ENCODE measurements at regions not wholly inside any gene's neighbourhood (a gene's known extent, or its start where the extent isn't known, plus 50 kb on each side); places are given as distances from the start of the nearest gene placed in this dataset.

- no peak overlapping the region for H3K27ac ChIP-seq
- no peaks in the 10 kb centered on the region for H3K36me3 ChIP-seq
- TF ChIP-seq CTCF (IDR thresholded peaks at IDR 0.05) (no peak), POLR2A (IDR thresholded peaks at IDR 0.05) (no peak), EP300 (IDR thresholded peaks at IDR 0.05) (no peak)
- intact Hi-C loops (cut with DNase I), result no loop called here
- 59 to 78% (median 61%) methylated on average over 3 of the region's 3 CpGs for WGBS, 3 donors
- no peaks in the 10 kb centered on the region for H3K27me3 ChIP-seq
- no peak overlapping the region for H3K4me3 ChIP-seq
- DNase-seq, result no peak
- no peaks in the 10 kb centered on the region for H3K4me1 ChIP-seq (ENCODE audit: insufficient read depth)
- H3K9me3 ChIP-seq, result no peaks in the 10 kb centered on the region
Measured at GRCh38 chr13:90039516-90039915, 1308.0 kb upstream of the MIR17HG start.

- Histone ChIP-seq H3K27me3 (no peaks in the 10 kb centered on the region), H3K9me3 (peaks cover 0 to 3% of the 10 kb centered on the region in 2 donors), H3K36me3 (no peaks in the 10 kb centered on the region), H3K27ac (no peak overlapping the region), H3K4me3 (no peak overlapping the region), H3K4me1 (ENCODE audit: insufficient read depth) (no peaks in the 10 kb centered on the region)
- WGBS, 3 donors, result 78 to 94% (median 86%) methylated on average over 2 of the region's 2 CpGs
- intact Hi-C loops (cut with DNase I), result no loop called here
- TF ChIP-seq CTCF (IDR thresholded peaks at IDR 0.05), result no peak
- no peak for TF ChIP-seq EP300 (IDR thresholded peaks at IDR 0.05)
- TF ChIP-seq POLR2A (IDR thresholded peaks at IDR 0.05), result no peak
- DNase-seq, result no peak
Measured at GRCh38 chr13:90047600-90047999, 1299.9 kb upstream of the MIR17HG start.

DNA sequence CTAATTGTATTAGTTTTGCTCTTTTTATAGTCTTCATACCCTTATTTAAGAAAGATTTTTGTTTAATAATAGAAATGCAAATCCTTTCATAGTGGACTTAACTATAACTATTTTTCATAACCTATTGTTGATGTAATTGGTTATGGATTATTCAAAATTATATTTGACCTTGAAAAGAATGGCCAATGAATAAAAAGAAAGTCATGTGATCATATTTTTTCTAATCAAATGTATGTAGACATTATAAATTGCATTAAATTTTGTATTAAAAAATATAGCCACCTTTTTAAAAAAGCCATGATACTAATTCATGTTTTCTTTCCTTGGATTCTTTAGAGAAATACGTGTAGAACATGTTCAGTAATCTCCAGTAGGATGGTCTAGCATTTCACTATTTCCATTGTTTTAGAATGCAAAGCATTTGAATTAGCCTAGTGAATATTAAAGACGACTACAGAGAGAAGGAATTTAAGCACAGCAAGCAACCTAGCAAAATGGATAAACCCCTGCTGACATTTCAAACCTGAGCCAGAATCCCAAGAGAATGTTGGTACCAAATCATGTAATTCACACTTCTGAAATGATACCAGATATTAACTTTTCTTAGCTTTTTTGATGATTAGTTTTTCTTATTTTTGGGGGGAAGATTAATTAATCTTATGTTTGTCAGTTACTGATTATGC, 1297.4 kb upstream of the MIR17HG start:
- H3K27ac ChIP-seq, result no peak overlapping the region
- no peaks in the 10 kb centered on the region for H3K27me3 ChIP-seq
- WGBS, 3 donors, result 30 to 53% (median 38%) methylated on average over 2 of the region's 2 CpGs
- TF ChIP-seq EP300 (IDR thresholded peaks at IDR 0.05) (no peak), POLR2A (IDR thresholded peaks at IDR 0.05) (no peak), CTCF (IDR thresholded peaks at IDR 0.05) (no peak)
- no peak for DNase-seq
- no peaks in the 10 kb centered on the region for H3K4me1 ChIP-seq (ENCODE audit: insufficient read depth)
- H3K4me3 ChIP-seq, result no peak overlapping the region
- intact Hi-C loops (cut with DNase I), result no loop called here
- H3K9me3 ChIP-seq, result peaks cover 0 to 3% of the 10 kb centered on the region in 2 donors
- no peaks in the 10 kb centered on the region for H3K36me3 ChIP-seq

DNA sequence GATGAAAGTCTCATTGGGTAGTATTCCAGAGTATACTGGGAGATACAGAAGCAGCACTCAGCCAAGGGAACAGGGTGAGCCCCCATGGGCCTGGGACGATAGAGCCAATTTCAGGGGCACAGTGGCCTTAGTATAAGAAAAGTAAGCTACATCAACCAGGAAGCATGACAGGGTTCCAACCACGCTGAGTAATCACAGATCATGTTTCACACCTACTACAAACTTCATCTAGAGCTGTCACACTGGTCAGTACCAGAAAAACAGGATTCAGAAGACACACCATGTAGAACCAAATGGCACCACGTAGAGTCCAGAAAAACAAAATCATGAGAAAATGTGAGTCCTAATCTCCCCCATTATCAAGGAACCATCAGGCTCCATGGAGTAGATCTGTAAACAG, 1292.4 kb upstream of the MIR17HG start:
- no peak overlapping the region for H3K27ac ChIP-seq
- H3K4me1 ChIP-seq (ENCODE audit: insufficient read depth), result no peaks in the 10 kb centered on the region
- no peaks in the 10 kb centered on the region for H3K27me3 ChIP-seq
- TF ChIP-seq POLR2A (IDR thresholded peaks at IDR 0.05) (no peak), CTCF (IDR thresholded peaks at IDR 0.05) (no peak), EP300 (IDR thresholded peaks at IDR 0.05) (no peak)
- H3K36me3 ChIP-seq, result no peaks in the 10 kb centered on the region
- intact Hi-C loops (cut with DNase I), result no loop called here
- H3K9me3 ChIP-seq, result no peaks in the 10 kb centered on the region
- no peak for DNase-seq
- WGBS, 3 donors, result 40 to 63% (median 43%) methylated on average over 3 of the region's 3 CpGs
- H3K4me3 ChIP-seq, result no peak overlapping the region

Data from ovary (tissue), 7 donors.